ENCODE measurements at regions not wholly inside any gene's neighbourhood (a gene's known extent, or its start where the extent isn't known, plus 50 kb on each side); places are given as distances from the start of the nearest gene placed in this dataset.

DNA sequence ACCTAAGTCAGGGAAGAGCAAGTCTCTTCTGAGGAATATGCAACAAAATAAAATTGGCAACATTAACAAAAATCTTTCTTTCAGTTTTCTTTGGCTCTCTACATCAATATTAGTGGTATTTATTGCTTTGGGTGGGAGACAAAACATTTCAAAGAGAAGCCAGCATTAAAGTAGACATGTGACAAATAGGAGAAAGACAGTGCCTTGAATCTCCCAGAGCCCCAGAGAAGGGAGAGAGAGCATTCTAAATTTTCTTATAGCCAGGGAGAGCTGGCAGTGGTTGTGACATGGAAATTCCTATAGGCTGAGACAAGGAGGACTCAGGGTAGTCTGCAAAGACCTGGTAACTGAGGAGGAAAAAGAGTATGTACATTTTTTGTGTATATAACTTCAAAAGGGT lies 79.4 kb upstream of the NREP start:
- no peaks in the 10 kb centered on the region for H3K9me3 Mint-ChIP-seq (ENCODE audit: unreplicated experiment)
- H3K27me3 ChIP-seq (replicated peaks; ENCODE audit: control insufficient read depth, insufficient read depth, low read length): no peaks in the 10 kb centered on the region
- ChIA-PET POLR2A (no interaction called here), CTCF (no interaction called here)
- no peak overlapping the region for H3K4me3 Mint-ChIP-seq (ENCODE audit: unreplicated experiment)
- no peaks in the 10 kb centered on the region for H3K4me1 ChIP-seq
- peaks cover 15% of the 10 kb centered on the region for H3K27me3 Mint-ChIP-seq (ENCODE audit: insufficient read depth, unreplicated experiment)
- H3K4me1 Mint-ChIP-seq (ENCODE audit: low read depth, unreplicated experiment): no peaks in the 10 kb centered on the region
- TF ChIP-seq, protein P1, sequence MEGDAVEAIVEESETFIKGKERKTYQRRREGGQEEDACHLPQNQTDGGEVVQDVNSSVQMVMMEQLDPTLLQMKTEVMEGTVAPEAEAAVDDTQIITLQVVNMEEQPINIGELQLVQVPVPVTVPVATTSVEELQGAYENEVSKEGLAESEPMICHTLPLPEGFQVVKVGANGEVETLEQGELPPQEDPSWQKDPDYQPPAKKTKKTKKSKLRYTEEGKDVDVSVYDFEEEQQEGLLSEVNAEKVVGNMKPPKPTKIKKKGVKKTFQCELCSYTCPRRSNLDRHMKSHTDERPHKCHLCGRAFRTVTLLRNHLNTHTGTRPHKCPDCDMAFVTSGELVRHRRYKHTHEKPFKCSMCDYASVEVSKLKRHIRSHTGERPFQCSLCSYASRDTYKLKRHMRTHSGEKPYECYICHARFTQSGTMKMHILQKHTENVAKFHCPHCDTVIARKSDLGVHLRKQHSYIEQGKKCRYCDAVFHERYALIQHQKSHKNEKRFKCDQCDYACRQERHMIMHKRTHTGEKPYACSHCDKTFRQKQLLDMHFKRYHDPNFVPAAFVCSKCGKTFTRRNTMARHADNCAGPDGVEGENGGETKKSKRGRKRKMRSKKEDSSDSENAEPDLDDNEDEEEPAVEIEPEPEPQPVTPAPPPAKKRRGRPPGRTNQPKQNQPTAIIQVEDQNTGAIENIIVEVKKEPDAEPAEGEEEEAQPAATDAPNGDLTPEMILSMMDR (IDR thresholded peaks at IDR 0.05; ENCODE audit: insufficient read depth in 1 of 2, low read depth in 1 of 2, low read length in 1 of 2, severe bottlenecking in 1 of 2, unreplicated experiment in 1 of 2): no peak
- no peak overlapping the region for H3K27ac Mint-ChIP-seq (ENCODE audit: unreplicated experiment)
- no peaks in the 10 kb centered on the region for H3K9me3 ChIP-seq
- BruUV-seq (replicated peaks): no TSS peak
- intact Hi-C loops (cut with micrococcal nuclease; ENCODE audit: unreplicated experiment): no loop called here
- no peaks in the 10 kb centered on the region for H3K36me3 ChIP-seq (ENCODE audit: control insufficient read depth, insufficient read depth, low read length)
- no peak overlapping the region for H3K4me3 ChIP-seq (ENCODE audit: low read depth, low read length)
- no peaks in the 10 kb centered on the region for H3K36me3 Mint-ChIP-seq (ENCODE audit: insufficient read depth, unreplicated experiment)
- no peak for DNase-seq

DNA sequence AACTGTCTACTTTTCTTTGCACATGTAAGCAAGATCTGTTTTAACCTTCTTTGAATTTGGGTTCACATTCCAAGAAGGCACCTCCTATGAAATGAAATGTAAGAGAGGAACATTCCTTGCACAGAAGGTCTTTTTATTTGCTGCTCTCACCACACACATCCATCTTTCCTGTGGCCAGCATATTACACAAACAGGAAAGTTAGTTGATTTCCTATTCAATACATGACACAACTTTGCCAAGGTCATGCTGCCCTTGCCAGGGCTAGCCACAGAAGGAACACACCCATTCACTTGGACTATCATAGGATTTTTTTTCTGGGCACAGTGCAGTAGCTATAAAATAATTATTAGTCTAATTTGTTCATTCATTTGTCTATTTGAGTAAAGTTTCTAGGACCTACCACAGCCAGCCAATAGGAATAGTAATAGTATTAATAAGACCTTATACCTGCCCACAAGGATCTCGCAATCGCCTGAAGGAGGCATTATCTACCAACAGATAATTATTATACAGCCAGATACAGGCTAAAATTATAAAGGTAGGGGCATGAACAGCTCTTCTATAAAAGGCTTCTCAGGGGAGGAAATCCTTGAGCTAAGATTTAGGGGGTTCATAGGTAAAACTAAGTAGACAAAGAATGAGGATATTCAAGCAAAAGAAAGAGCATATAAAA lies 78.1 kb upstream of the NREP start:
- BruUV-seq (replicated peaks): no TSS peak
- H3K9me3 Mint-ChIP-seq (ENCODE audit: unreplicated experiment): no peaks in the 10 kb centered on the region

DNA sequence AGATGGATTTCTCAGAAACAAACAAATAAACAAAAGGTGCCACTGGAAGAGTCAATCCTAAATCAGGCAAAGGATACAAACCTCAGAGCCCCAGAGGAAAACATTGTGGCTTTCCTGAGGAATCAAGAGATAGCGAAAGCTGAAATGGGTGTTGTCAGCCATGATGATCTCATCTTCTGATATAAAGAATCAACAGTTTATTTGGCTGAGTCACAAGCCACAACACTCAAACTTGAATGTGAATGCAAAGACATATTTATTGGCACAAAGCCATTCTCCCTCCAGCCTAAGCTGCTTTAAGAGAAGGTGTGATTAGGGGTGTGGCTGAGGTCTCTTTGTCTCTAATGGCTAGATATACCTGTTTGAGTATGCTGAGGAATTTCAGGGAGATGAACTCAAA lies 73.3 kb upstream of the NREP start:
- no peaks in the 10 kb centered on the region for H3K4me1 Mint-ChIP-seq (ENCODE audit: low read depth, unreplicated experiment)
- no peak for DNase-seq
- H3K27ac Mint-ChIP-seq (ENCODE audit: unreplicated experiment): no peak overlapping the region
- TF ChIP-seq, protein P1 (IDR thresholded peaks at IDR 0.05; ENCODE audit: insufficient read depth in 1 of 2, low read depth in 1 of 2, low read length in 1 of 2, severe bottlenecking in 1 of 2, unreplicated experiment in 1 of 2): no peak
- H3K9me3 ChIP-seq: no peaks in the 10 kb centered on the region
- H3K36me3 Mint-ChIP-seq (ENCODE audit: insufficient read depth, unreplicated experiment): no peaks in the 10 kb centered on the region
- intact Hi-C loops (cut with micrococcal nuclease; ENCODE audit: unreplicated experiment): no loop called here
- no peaks in the 10 kb centered on the region for H3K9me3 Mint-ChIP-seq (ENCODE audit: unreplicated experiment)
- H3K27me3 Mint-ChIP-seq (ENCODE audit: insufficient read depth, unreplicated experiment): peaks cover 1% of the 10 kb centered on the region
- ChIA-PET CTCF (no interaction called here), POLR2A (no interaction called here)
- H3K4me3 ChIP-seq (ENCODE audit: low read depth, low read length): no peak overlapping the region
- no peak overlapping the region for H3K4me3 Mint-ChIP-seq (ENCODE audit: unreplicated experiment)
- H3K4me1 ChIP-seq: no peaks in the 10 kb centered on the region
- BruUV-seq (replicated peaks): no TSS peak
- H3K36me3 ChIP-seq (ENCODE audit: control insufficient read depth, insufficient read depth, low read length): no peaks in the 10 kb centered on the region
- H3K27me3 ChIP-seq (replicated peaks; ENCODE audit: control insufficient read depth, insufficient read depth, low read length): no peaks in the 10 kb centered on the region

More for the DNA sequence above, 78.1 kb upstream of the NREP start:
- no peak for DNase-seq
- H3K4me1 Mint-ChIP-seq (ENCODE audit: low read depth, unreplicated experiment): no peaks in the 10 kb centered on the region
- H3K27me3 Mint-ChIP-seq (ENCODE audit: insufficient read depth, unreplicated experiment): peaks cover 11% of the 10 kb centered on the region
- TF ChIP-seq, protein P1 (IDR thresholded peaks at IDR 0.05; ENCODE audit: insufficient read depth in 1 of 2, low read depth in 1 of 2, low read length in 1 of 2, severe bottlenecking in 1 of 2, unreplicated experiment in 1 of 2): no peak
- intact Hi-C loops (cut with micrococcal nuclease; ENCODE audit: unreplicated experiment): loop anchor here (1.0 kb wide), 1 partner anchor 312 kb away; no protein-coding TSS in a partner anchor
- CTCF ChIA-PET: no interaction called here
- Histone ChIP-seq H3K9me3 (no peaks in the 10 kb centered on the region), H3K36me3 (ENCODE audit: control insufficient read depth, insufficient read depth, low read length) (no peaks in the 10 kb centered on the region), H3K4me3 (ENCODE audit: low read depth, low read length) (no peak overlapping the region), H3K4me1 (no peaks in the 10 kb centered on the region), H3K27me3 (replicated peaks; ENCODE audit: control insufficient read depth, insufficient read depth, low read length) (no peaks in the 10 kb centered on the region)
- H3K36me3 Mint-ChIP-seq (ENCODE audit: insufficient read depth, unreplicated experiment): no peaks in the 10 kb centered on the region
- H3K4me3 Mint-ChIP-seq (ENCODE audit: unreplicated experiment): no peak overlapping the region
- POLR2A ChIA-PET: interaction anchor here (0.6 kb wide), 1 partner anchor 279 kb away, joined by 3 read pairs; no protein-coding TSS in a partner anchor
- no peak overlapping the region for H3K27ac Mint-ChIP-seq (ENCODE audit: unreplicated experiment)

Data from Caco-2 (cell line).